HCT116 (cell line): ENCODE measurements at regions not wholly inside any gene's neighbourhood (a gene's known extent, or its start where the extent isn't known, plus 50 kb on each side); places are given as distances from the start of the nearest gene placed in this dataset.

Experiments used
- ATAC-seq: fragments of 200-7000 bp; cut with Tn5 transposase; 2 replicates; pipeline ENCODE4 v1.9.1; 2020; ENCODE audit warnings: mild to moderate bottlenecking, moderate library complexity
- BruUV-seq: library from RNA; stranded (reverse); fragments of 400-500 nt; replicated peaks from 2 replicates; lab custom pipeline; 2021; lab: Mats Ljungman, UMichigan
- CTCF ChIA-PET: fragments of 300-600 bp; sonication (Branson Sonifier 250); formaldehyde crosslinking; loops from one replicate; lab custom pipeline; 2021; ENCODE audit warnings: antibody characterized with exemption; lab: Charles Lee
- POLR2A ChIA-PET: fragments of 300-600, 350-600 bp; sonication (Branson Sonifier 250); formaldehyde crosslinking; loops from one replicate; lab custom pipeline; 2021; ENCODE audit warnings: antibody characterized with exemption; lab: Charles Lee
- RAD21 ChIA-PET, 2 experiments: fragments of 300-600 bp; sonication (Branson Sonifier 250); formaldehyde crosslinking; loops; one replicate each; lab custom pipeline; 2023; ENCODE audit warnings: low total read pairs in 2 of 2; ENCODE audit not compliant: uncharacterized antibody in 2 of 2, unreplicated experiment in 2 of 2, low non-redundant PET in 1 of 2; lab: Charles Lee
- DNase-seq: peaks from one replicate; pipeline ENCODE4 v3.0.0-alpha.2; 2010; ENCODE audit warnings: low read depth, low spot score
- H2AFZ ChIP-seq: fragments of 200-600 bp; shearing (Covaris generic), sonication (generic); 2 replicates; pipeline ENCODE4 v1.6.1; 2017; ENCODE audit warnings: low read depth, mixed run types, mixed read lengths, antibody characterized with exemption, low read length; ENCODE audit not compliant: poor library complexity, severe bottlenecking
- H3K27ac ChIP-seq: 2 replicates; pipeline ENCODE4 v1.5.1; 2012; ENCODE audit warnings: low read depth, low read length
- H3K27me3 ChIP-seq: fragments of 200-600 bp; sonication (generic); 2 replicates; pipeline ENCODE4 v1.6.1; 2016; ENCODE audit warnings: mixed run types, low read length, mixed read lengths; ENCODE audit not compliant: insufficient read depth
- H3K36me3 ChIP-seq, 2 experiments: fragments of 200-500 bp in 1 of 2; fragments of 200-600 bp in 1 of 2; sonication (Bioruptor generic) in 1 of 2; sonication (generic) in 1 of 2; 2 replicates each; pipeline versions ENCODE4 v1.5.1 to v1.6.1; 2014 to 2016; ENCODE audit warnings: low read length in 2 of 2, inconsistent platforms in 1 of 2, mixed read lengths in 1 of 2, mixed run types in 1 of 2; ENCODE audit not compliant: insufficient read depth in 2 of 2, control insufficient read depth in 1 of 2
- H3K4me1 ChIP-seq, 2 experiments: fragments of 200-600 bp in 1 of 2; sonication (generic) in 1 of 2; 2 replicates each; pipeline versions ENCODE4 v1.5.1 to v1.6.1; 2012 to 2017; ENCODE audit warnings: low read length in 2 of 2, inconsistent platforms in 1 of 2, mild to moderate bottlenecking in 1 of 2, mixed read lengths in 1 of 2, mixed run types in 1 of 2, moderate library complexity in 1 of 2; ENCODE audit not compliant: insufficient read depth in 2 of 2, control insufficient read depth in 1 of 2
- H3K4me2 ChIP-seq: fragments of 200-600 bp; sonication (generic); 2 replicates; pipeline ENCODE4 v1.6.1; 2017; ENCODE audit warnings: mixed run types, low read length, mixed read lengths
- H3K4me3 ChIP-seq, 2 experiments: fragments of 200-600 bp in 1 of 2; sonication (generic) in 1 of 2; replicated peaks in 1 of 2; 2 replicates each; pipeline ENCODE4 v1.5.1; 2011 to 2016; ENCODE audit warnings: low read length in 2 of 2, control low read depth in 1 of 2, low read depth in 1 of 2, mild to moderate bottlenecking in 1 of 2, mixed read lengths in 1 of 2, mixed run types in 1 of 2
- H3K79me2 ChIP-seq: fragments of 200-600 bp; sonication (generic); 2 replicates; pipeline ENCODE4 v1.6.1; 2017; ENCODE audit warnings: mild to moderate bottlenecking, mixed run types, low read length, moderate library complexity, mixed read lengths; ENCODE audit not compliant: insufficient read depth
- H3K9ac ChIP-seq: fragments of 200-600 bp; sonication (generic); 2 replicates; pipeline ENCODE4 v1.6.1; 2016; ENCODE audit warnings: low read length, mixed read lengths
- H3K9me2 ChIP-seq: fragments of 200-600 bp; sonication (generic), shearing (Covaris generic); 2 replicates; pipeline ENCODE4 v1.6.1; 2017; ENCODE audit warnings: mixed run types, mild to moderate bottlenecking, moderate library complexity; ENCODE audit not compliant: insufficient read depth
- H3K9me3 ChIP-seq, 2 experiments: fragments of 200-500 bp in 1 of 2; fragments of 200-600 bp in 1 of 2; sonication (Bioruptor generic) in 1 of 2; sonication (generic) in 1 of 2; 2 replicates each; pipeline ENCODE4 v1.6.1; 2014 to 2017; ENCODE audit warnings: low read length in 2 of 2, mixed read lengths in 2 of 2, inconsistent platforms in 1 of 2, low read depth in 1 of 2, mild to moderate bottlenecking in 1 of 2, mixed run types in 1 of 2, moderate library complexity in 1 of 2; ENCODE audit not compliant: control insufficient read depth in 1 of 2, insufficient read depth in 1 of 2
- H4K20me1 ChIP-seq: fragments of 200-600 bp; sonication (generic), shearing (Covaris generic); 2 replicates; pipeline ENCODE4 v1.6.1; 2017; ENCODE audit warnings: mixed run types, mild to moderate bottlenecking, moderate library complexity; ENCODE audit not compliant: insufficient read depth
- ELF1 ChIP-seq: IDR thresholded peaks from 2 replicates; pipeline ENCODE4 v1.6.1; 2012; ENCODE audit warnings: low read depth, borderline replicate concordance
- JUND ChIP-seq: IDR thresholded peaks from 2 replicates; pipeline ENCODE4 v1.6.1; 2012
- POLR2AphosphoS5 ChIP-seq: IDR thresholded peaks from 2 replicates; pipeline ENCODE4 v1.6.1; 2011; ENCODE audit warnings: mild to moderate bottlenecking, low read depth, low read length, moderate library complexity
- SIN3A ChIP-seq: IDR thresholded peaks from 2 replicates; pipeline ENCODE4 v1.6.1; 2012; ENCODE audit warnings: low read depth
- YY1 ChIP-seq: IDR thresholded peaks from 2 replicates; pipeline ENCODE4 v1.6.1; 2011; ENCODE audit warnings: low read length, low read depth, moderate library complexity, mild to moderate bottlenecking; ENCODE audit not compliant: insufficient replicate concordance; ENCODE audit errors: extremely low read depth
- ZBTB33 ChIP-seq: IDR thresholded peaks from 2 replicates; pipeline ENCODE4 v1.6.1; 2011; ENCODE audit warnings: mild to moderate bottlenecking, low read length, moderate library complexity; ENCODE audit not compliant: insufficient replicate concordance; ENCODE audit errors: extremely low read depth
- intact Hi-C: fragments of 100-400 bp; cut with micrococcal nuclease; formaldehyde crosslinking; loops from 2 replicates; pipeline ENCODE4 v1.10.0; 2022
- TF ChIP-seq, protein P1 (sequence below): IDR thresholded peaks from 2 replicates; pipeline ENCODE4 v1.6.1; 2012; ENCODE audit warnings: low read depth
- TF ChIP-seq, protein P2 (sequence below): IDR thresholded peaks from 2 replicates; pipeline ENCODE4 v1.6.1; 2012
- TF ChIP-seq, protein P3 (sequence below), 3 experiments: fragments of 200-600 bp in 1 of 3; sonication (generic) in 1 of 3; IDR thresholded peaks in 2 of 3; conservative IDR thresholded peaks in 1 of 3; 2 replicates each; pipeline ENCODE4 v1.5.1; 2012 to 2017; ENCODE audit warnings: low read depth in 2 of 3, low read length in 2 of 3, antibody characterized with exemption in 1 of 3, borderline replicate concordance in 1 of 3, control low read depth in 1 of 3, mild to moderate bottlenecking in 1 of 3, mixed read lengths in 1 of 3, mixed run types in 1 of 3, moderate library complexity in 1 of 3; ENCODE audit not compliant: insufficient read depth in 1 of 3

- Histone ChIP-seq H3K4me3 (no peak overlapping the region), H3K36me3 (no peaks in the 10 kb centered on the region), H3K79me2 (no peaks in the 10 kb centered on the region), H3K9me3 (no peaks in the 10 kb centered on the region), H2AFZ (no peak overlapping the region)
- no peak for DNase-seq
- BruUV-seq = no TSS peak
- CTCF ChIA-PET = no interaction called here
- TF ChIP-seq, protein P1, sequence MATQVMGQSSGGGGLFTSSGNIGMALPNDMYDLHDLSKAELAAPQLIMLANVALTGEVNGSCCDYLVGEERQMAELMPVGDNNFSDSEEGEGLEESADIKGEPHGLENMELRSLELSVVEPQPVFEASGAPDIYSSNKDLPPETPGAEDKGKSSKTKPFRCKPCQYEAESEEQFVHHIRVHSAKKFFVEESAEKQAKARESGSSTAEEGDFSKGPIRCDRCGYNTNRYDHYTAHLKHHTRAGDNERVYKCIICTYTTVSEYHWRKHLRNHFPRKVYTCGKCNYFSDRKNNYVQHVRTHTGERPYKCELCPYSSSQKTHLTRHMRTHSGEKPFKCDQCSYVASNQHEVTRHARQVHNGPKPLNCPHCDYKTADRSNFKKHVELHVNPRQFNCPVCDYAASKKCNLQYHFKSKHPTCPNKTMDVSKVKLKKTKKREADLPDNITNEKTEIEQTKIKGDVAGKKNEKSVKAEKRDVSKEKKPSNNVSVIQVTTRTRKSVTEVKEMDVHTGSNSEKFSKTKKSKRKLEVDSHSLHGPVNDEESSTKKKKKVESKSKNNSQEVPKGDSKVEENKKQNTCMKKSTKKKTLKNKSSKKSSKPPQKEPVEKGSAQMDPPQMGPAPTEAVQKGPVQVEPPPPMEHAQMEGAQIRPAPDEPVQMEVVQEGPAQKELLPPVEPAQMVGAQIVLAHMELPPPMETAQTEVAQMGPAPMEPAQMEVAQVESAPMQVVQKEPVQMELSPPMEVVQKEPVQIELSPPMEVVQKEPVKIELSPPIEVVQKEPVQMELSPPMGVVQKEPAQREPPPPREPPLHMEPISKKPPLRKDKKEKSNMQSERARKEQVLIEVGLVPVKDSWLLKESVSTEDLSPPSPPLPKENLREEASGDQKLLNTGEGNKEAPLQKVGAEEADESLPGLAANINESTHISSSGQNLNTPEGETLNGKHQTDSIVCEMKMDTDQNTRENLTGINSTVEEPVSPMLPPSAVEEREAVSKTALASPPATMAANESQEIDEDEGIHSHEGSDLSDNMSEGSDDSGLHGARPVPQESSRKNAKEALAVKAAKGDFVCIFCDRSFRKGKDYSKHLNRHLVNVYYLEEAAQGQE = no peak
- TF ChIP-seq SIN3A (no peak), ELF1 (no peak), POLR2AphosphoS5 (no peak), JUND (no peak), YY1 (no peak), ZBTB33 (no peak)
- TF ChIP-seq, protein P2, sequence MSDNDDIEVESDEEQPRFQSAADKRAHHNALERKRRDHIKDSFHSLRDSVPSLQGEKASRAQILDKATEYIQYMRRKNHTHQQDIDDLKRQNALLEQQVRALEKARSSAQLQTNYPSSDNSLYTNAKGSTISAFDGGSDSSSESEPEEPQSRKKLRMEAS = no peak
- TF ChIP-seq, protein P3, sequence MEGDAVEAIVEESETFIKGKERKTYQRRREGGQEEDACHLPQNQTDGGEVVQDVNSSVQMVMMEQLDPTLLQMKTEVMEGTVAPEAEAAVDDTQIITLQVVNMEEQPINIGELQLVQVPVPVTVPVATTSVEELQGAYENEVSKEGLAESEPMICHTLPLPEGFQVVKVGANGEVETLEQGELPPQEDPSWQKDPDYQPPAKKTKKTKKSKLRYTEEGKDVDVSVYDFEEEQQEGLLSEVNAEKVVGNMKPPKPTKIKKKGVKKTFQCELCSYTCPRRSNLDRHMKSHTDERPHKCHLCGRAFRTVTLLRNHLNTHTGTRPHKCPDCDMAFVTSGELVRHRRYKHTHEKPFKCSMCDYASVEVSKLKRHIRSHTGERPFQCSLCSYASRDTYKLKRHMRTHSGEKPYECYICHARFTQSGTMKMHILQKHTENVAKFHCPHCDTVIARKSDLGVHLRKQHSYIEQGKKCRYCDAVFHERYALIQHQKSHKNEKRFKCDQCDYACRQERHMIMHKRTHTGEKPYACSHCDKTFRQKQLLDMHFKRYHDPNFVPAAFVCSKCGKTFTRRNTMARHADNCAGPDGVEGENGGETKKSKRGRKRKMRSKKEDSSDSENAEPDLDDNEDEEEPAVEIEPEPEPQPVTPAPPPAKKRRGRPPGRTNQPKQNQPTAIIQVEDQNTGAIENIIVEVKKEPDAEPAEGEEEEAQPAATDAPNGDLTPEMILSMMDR (IDR thresholded peaks at IDR 0.05 in 2 of 3, conservative IDR thresholded peaks at IDR 0.05 in 1 of 3; ENCODE audit: borderline replicate concordance in 1 of 3, insufficient read depth in 1 of 3, low read depth in 2 of 3, low read length in 2 of 3) = no peak
- TF ChIP-seq, all 23 proteins: peak for 0
- H3K4me2 ChIP-seq = no peak overlapping the region
- H3K4me1 ChIP-seq = no peaks in the 10 kb centered on the region
- RAD21 ChIA-PET = no interaction called here
- intact Hi-C loops = no loop called here
- no peak overlapping the region for H3K9ac ChIP-seq
- 0 out of 2 replicates have a peak, but pooled peaks cover 3% of the 10 kb centered on the region for H3K27me3 ChIP-seq
- no peak for ATAC-seq
- POLR2A ChIA-PET = no interaction called here
- H3K27ac ChIP-seq = no peak overlapping the region
- no peaks in the 10 kb centered on the region for H3K9me2 ChIP-seq
- H4K20me1 ChIP-seq = no peaks in the 10 kb centered on the region
These were observed 85.8 kb upstream of the SATB1 start for GRCh38 chr3:18510947-18511346.
